COLO668 (cell line): ENCODE measurements at regions not wholly inside any gene's neighbourhood (a gene's known extent, or its start where the extent isn't known, plus 50 kb on each side); places are given as distances from the start of the nearest gene placed in this dataset.

Source experiments
- DNase-seq: peaks from one replicate; lab custom pipeline; 2025; ENCODE audit not compliant: unreplicated experiment; lab: John Stamatoyannopoulos, UW

DNA sequence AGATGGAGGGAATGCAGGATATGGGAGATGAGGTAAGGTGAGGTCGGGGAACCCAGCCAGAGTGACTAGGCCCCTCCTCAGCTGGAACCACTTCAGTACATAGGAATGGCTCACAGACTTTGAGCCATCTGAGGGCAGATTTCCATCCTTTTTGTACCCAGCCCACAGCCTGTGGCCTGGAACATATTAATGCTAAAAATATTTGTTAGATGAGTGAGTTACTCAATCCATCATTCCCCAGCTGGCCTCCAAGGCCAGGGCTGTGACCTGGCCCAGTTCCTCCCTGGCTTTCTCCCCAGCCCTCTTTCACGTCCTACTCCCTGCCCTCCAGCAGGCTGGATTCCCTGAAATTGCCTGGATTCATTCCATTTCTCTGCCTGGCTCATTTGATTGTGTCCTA is 57.2 kb upstream of the PRDM11 start:
- DNase-seq: no peak

- DNase-seq: no peak
These were observed 56.6 kb upstream of the PRDM11 start for GRCh38 chr11:45089676-45090499.

GRCh38 chr11:45090607-45091006 is 55.8 kb upstream of the PRDM11 start:
- no peak for DNase-seq

- no peak for DNase-seq
These were observed 54.7 kb upstream of the PRDM11 start for GRCh38 chr11:45091563-45092403.

DNA sequence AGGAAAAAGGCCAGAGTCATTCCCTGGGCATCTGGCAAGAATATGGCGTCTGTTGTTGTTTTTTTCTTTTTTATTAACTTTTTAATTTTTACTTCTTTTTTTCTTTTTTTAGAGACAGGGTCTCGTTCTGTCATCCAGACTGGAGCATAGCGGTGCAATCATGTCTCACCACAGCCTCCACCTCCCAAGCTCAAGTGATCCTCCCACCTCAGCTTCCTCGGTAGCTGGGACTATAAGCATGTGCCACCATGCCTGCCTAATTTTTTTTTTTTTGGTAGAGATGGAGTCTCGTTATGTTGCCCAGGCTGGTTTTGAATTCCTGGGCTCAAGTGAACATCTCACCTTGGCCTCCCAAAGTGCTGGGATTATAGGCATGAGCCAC is 54.0 kb upstream of the PRDM11 start:
- DNase-seq: no peak

GRCh38 chr11:45092901-45093760 is 53.3 kb upstream of the PRDM11 start:
- DNase-seq: no peak

DNA sequence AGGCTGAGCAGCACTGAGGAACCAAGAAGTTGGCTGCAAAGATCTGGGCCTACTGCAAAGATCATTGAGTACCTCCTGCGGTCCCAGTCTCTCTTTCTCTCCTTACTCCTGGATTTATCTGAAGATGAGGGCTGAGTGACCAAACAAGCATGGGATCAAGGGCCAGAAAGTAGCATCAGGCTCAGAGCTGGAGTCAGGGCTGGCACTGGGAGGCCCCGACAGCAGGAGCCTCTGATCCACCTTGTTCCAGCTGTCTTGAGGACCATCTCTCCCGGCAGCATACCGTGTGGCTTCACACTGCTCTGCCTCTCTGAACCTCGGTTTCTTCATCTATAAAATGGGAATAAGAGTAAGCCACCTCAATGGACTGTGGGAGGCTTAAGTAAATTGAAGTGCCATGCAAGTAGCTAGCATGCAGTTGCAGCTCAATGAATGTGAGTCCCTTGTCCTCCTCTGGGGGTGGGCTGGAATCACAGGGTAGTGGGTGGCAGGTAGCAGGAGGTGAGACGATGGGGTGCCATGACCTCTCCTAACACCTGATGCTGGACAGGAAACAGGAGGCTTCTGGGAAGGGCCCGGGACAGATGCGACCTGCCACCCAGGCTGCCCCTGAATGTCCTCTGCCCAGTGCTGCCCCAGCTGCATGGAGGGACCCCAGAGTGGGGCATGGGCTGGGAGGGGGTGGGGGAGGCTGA is 52.5 kb upstream of the PRDM11 start:
- DNase-seq: no peak

GRCh38 chr11:45094958-45095690 is 51.3 kb upstream of the PRDM11 start:
- no peak for DNase-seq

- no peak for DNase-seq
These were observed 50.8 kb upstream of the PRDM11 start for GRCh38 chr11:45095691-45096010.

DNA sequence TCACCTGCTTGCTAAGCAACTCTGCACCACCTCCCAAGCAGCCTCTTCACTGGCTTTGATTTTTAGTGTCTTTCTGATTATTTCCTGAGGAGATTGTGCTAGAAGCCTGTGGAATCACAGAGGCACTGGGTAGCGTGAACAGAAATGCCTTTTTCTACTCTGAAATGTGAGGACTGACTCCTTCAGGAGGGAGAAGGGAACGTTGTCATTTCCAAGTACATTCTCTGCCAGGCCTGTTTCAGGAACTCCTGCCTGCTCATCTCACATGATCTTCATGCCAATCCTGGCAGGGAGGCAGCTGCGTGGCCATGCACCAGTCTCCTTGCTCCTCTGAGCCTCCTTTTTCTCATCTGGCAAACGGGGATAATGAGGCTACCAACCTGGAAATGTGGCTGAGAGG is 49.8 kb upstream of the PRDM11 start:
- no peak for DNase-seq
